GM23338 (cell line): ENCODE measurements at regions not wholly inside any gene's neighbourhood (a gene's known extent, or its start where the extent isn't known, plus 50 kb on each side); places are given as distances from the start of the nearest gene placed in this dataset.

ENCODE experiments used
- ATAC-seq: fragments of 200-7000 bp; cut with Tn5 transposase; 3 replicates; pipeline ENCODE4 v1.9.1; 2020
- DNase-seq: peaks from one replicate; pipeline ENCODE4 v3.0.0-alpha.2; 2015; ENCODE audit warnings: low spot score
- H2AFZ ChIP-seq: fragments of 200-600 bp; sonication (generic); 2 replicates; pipeline ENCODE4 v1.8.0; 2016; ENCODE audit warnings: antibody characterized with exemption, mild to moderate bottlenecking, moderate library complexity
- H3F3A ChIP-seq: fragments of 200-600 bp; sonication (generic); replicated peaks from 2 replicates; pipeline ENCODE4 v1.8.0; 2017; ENCODE audit warnings: antibody characterized with exemption, mixed run types, low read depth
- H3K27ac ChIP-seq: fragments of 200-600 bp; sonication (generic); 2 replicates; pipeline ENCODE4 v1.6.1; 2016; ENCODE audit warnings: low read depth
- H3K27me3 ChIP-seq: fragments of 200-600 bp; sonication (generic); 2 replicates; pipeline ENCODE4 v1.8.0; 2016; ENCODE audit warnings: mild to moderate bottlenecking, mixed run types, moderate library complexity; ENCODE audit not compliant: insufficient read depth
- H3K36me3 ChIP-seq: fragments of 200-600 bp; sonication (generic); 2 replicates; pipeline ENCODE4 v1.8.0; 2016; ENCODE audit warnings: mild to moderate bottlenecking; ENCODE audit not compliant: insufficient read depth
- H3K4me1 ChIP-seq: fragments of 200-600 bp; sonication (generic); 2 replicates; pipeline ENCODE4 v1.8.0; 2016; ENCODE audit warnings: mild to moderate bottlenecking, moderate library complexity; ENCODE audit not compliant: insufficient read depth
- H3K4me2 ChIP-seq: fragments of 200-600 bp; sonication (generic); 2 replicates; pipeline ENCODE4 v1.7.1; 2017; ENCODE audit warnings: mixed run types
- H3K4me3 ChIP-seq: fragments of 200-600 bp; sonication (generic); 2 replicates; pipeline ENCODE4 v1.6.1; 2016; ENCODE audit warnings: mixed run types
- H3K79me2 ChIP-seq: fragments of 200-600 bp; sonication (generic); replicated peaks from 2 replicates; pipeline ENCODE4 v1.8.0; 2017; ENCODE audit warnings: mild to moderate bottlenecking; ENCODE audit not compliant: insufficient read depth
- H3K9me2 ChIP-seq: fragments of 200-600 bp; sonication (generic); 2 replicates; pipeline ENCODE4 v1.8.0; 2017; ENCODE audit not compliant: insufficient read depth
- H4K20me1 ChIP-seq: fragments of 200-600 bp; sonication (generic); replicated peaks from 2 replicates; pipeline ENCODE4 v1.8.0; 2017; ENCODE audit warnings: mild to moderate bottlenecking; ENCODE audit not compliant: insufficient read depth
- H3K27ac Mint-ChIP-seq: 2 replicates; pipeline ENCODE4 v1.8.0; 2020; ENCODE audit warnings: inconsistent platforms, mild to moderate bottlenecking, moderate library complexity, mixed read lengths
- H3K27me3 Mint-ChIP-seq: 3 replicates; pipeline ENCODE4 v1.8.0; 2022; ENCODE audit warnings: low read depth, mild to moderate bottlenecking, moderate library complexity, mixed read lengths, inconsistent platforms; ENCODE audit not compliant: insufficient read depth, poor library complexity
- H3K36me3 Mint-ChIP-seq: 3 replicates; pipeline ENCODE4 v1.8.0; 2021; ENCODE audit warnings: low read depth, mild to moderate bottlenecking, inconsistent platforms, moderate library complexity, mixed read lengths
- H3K4me1 Mint-ChIP-seq: 3 replicates; pipeline ENCODE4 v1.8.0; 2020; ENCODE audit warnings: mild to moderate bottlenecking, inconsistent platforms, mixed read lengths
- H3K4me3 Mint-ChIP-seq: 3 replicates; pipeline ENCODE4 v1.8.0; 2021; ENCODE audit warnings: moderate library complexity, mild to moderate bottlenecking, inconsistent platforms, mixed read lengths
- H3K9me3 Mint-ChIP-seq: 3 replicates; pipeline ENCODE4 v1.8.0; 2020; ENCODE audit warnings: moderate library complexity, mild to moderate bottlenecking, inconsistent platforms, mixed read lengths
- CREB1 ChIP-seq: fragments of 250-450 bp; sonication (Bioruptor Pico); IDR thresholded peaks from 2 replicates; pipeline ENCODE4 v1.5.0; 2020; ENCODE audit warnings: low read depth, mild to moderate bottlenecking, moderate library complexity
- NANOG ChIP-seq: IDR thresholded peaks from 2 replicates; pipeline ENCODE4 v1.6.1; 2016; ENCODE audit warnings: antibody characterized with exemption, borderline replicate concordance
- POLR2AphosphoS5 ChIP-seq: IDR thresholded peaks from 2 replicates; pipeline ENCODE4 v1.6.1; 2016; ENCODE audit warnings: antibody characterized with exemption, low read depth
- TF ChIP-seq, protein P1 (sequence below): fragments of 250-450 bp; sonication (Bioruptor Pico); IDR thresholded peaks from 2 replicates; pipeline ENCODE4 v1.5.0; 2020; ENCODE audit warnings: mild to moderate bottlenecking, moderate library complexity
- TF ChIP-seq, protein P2 (sequence below), 2 experiments: fragments of 200-600 bp in 1 of 2; sonication (generic) in 1 of 2; conservative IDR thresholded peaks; 2 replicates each; pipeline versions ENCODE4 v1.5.1 to v1.6.1; 2016 to 2017; ENCODE audit warnings: antibody characterized with exemption in 2 of 2, low read depth in 2 of 2, mild to moderate bottlenecking in 2 of 2, moderate library complexity in 1 of 2
- TF ChIP-seq, protein P3 (sequence below): IDR thresholded peaks from one replicate; pipeline ENCODE4 v1.6.1; 2018; ENCODE audit warnings: antibody characterized with exemption; ENCODE audit not compliant: unreplicated experiment

DNA sequence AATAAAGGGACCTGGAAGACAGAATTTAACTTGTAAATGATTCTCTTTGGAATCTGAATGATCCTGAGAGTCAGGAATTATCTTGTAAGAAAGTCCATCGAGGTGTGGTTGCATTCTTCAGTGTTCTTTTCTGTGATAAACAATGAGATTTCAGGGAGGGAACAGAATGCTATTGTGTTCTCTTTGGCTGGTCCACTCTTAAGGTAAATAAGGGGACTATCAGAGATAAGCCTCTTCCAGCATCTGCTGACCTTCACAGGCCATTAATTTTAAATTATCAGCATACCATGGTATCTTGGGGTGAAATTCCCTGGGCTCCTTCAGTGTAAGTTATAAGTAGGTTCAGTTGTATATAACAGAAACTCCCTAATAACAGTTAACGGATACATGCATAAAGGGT lies 107.1 kb upstream of the ARHGAP24 start:
- Histone ChIP-seq H3K79me2 (no peaks in the 10 kb centered on the region), H3K36me3 (no peaks in the 10 kb centered on the region), H3K4me3 (no peak overlapping the region), H3K4me2 (peak overlapping the region; percentile 65), H4K20me1 (no peaks in the 10 kb centered on the region), H3K27ac (peak overlapping the region; percentile 78), H3K27me3 (no peaks in the 10 kb centered on the region), H3K9me2 (no peaks in the 10 kb centered on the region; the same call in 1 of the 2 replicates), H3F3A (peaks cover 4% of the 10 kb centered on the region; the same call in 1 of the 2 replicates), H3K4me1 (peaks cover 44% of the 10 kb centered on the region), H2AFZ (peak overlapping the region; percentile 6; the same call in 1 of the 2 replicates)
- TF ChIP-seq, protein P1, sequence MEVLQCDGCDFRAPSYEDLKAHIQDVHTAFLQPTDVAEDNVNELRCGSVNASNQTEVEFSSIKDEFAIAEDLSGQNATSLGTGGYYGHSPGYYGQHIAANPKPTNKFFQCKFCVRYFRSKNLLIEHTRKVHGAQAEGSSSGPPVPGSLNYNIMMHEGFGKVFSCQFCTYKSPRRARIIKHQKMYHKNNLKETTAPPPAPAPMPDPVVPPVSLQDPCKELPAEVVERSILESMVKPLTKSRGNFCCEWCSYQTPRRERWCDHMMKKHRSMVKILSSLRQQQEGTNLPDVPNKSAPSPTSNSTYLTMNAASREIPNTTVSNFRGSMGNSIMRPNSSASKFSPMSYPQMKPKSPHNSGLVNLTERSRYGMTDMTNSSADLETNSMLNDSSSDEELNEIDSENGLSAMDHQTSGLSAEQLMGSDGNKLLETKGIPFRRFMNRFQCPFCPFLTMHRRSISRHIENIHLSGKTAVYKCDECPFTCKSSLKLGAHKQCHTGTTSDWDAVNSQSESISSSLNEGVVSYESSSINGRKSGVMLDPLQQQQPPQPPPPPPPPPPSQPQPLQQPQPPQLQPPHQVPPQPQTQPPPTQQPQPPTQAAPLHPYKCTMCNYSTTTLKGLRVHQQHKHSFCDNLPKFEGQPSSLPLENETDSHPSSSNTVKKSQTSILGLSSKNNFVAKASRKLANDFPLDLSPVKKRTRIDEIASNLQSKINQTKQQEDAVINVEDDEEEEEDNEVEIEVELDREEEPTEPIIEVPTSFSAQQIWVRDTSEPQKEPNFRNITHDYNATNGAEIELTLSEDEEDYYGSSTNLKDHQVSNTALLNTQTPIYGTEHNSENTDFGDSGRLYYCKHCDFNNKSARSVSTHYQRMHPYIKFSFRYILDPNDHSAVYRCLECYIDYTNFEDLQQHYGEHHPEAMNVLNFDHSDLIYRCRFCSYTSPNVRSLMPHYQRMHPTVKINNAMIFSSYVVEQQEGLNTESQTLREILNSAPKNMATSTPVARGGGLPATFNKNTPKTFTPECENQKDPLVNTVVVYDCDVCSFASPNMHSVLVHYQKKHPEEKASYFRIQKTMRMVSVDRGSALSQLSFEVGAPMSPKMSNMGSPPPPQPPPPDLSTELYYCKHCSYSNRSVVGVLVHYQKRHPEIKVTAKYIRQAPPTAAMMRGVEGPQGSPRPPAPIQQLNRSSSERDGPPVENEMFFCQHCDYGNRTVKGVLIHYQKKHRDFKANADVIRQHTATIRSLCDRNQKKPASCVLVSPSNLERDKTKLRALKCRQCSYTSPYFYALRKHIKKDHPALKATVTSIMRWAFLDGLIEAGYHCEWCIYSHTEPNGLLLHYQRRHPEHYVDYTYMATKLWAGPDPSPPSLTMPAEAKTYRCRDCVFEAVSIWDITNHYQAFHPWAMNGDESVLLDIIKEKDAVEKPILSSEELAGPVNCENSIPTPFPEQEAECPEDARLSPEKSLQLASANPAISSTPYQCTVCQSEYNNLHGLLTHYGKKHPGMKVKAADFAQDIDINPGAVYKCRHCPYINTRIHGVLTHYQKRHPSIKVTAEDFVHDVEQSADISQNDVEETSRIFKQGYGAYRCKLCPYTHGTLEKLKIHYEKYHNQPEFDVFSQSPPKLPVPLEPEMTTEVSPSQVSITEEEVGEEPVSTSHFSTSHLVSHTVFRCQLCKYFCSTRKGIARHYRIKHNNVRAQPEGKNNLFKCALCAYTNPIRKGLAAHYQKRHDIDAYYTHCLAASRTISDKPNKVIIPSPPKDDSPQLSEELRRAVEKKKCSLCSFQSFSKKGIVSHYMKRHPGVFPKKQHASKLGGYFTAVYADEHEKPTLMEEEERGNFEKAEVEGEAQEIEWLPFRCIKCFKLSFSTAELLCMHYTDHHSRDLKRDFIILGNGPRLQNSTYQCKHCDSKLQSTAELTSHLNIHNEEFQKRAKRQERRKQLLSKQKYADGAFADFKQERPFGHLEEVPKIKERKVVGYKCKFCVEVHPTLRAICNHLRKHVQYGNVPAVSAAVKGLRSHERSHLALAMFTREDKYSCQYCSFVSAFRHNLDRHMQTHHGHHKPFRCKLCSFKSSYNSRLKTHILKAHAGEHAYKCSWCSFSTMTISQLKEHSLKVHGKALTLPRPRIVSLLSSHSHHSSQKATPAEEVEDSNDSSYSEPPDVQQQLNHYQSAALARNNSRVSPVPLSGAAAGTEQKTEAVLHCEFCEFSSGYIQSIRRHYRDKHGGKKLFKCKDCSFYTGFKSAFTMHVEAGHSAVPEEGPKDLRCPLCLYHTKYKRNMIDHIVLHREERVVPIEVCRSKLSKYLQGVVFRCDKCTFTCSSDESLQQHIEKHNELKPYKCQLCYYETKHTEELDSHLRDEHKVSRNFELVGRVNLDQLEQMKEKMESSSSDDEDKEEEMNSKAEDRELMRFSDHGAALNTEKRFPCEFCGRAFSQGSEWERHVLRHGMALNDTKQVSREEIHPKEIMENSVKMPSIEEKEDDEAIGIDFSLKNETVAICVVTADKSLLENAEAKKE (CRISPR knock-in tag), result peak; percentile 76
- TF ChIP-seq CREB1 (CRISPR knock-in tag), result no peak
- H3K27me3 Mint-ChIP-seq, result no peaks in the 10 kb centered on the region
- no peak overlapping the region for H3K27ac Mint-ChIP-seq
- no peaks in the 10 kb centered on the region for H3K9me3 Mint-ChIP-seq
- H3K4me3 Mint-ChIP-seq, result no peak overlapping the region
- ATAC-seq, result peak; percentile 68
- peaks cover 28% of the 10 kb centered on the region for H3K4me1 Mint-ChIP-seq
- DNase-seq, result peak; percentile 49
- no peaks in the 10 kb centered on the region for H3K36me3 Mint-ChIP-seq

DNA sequence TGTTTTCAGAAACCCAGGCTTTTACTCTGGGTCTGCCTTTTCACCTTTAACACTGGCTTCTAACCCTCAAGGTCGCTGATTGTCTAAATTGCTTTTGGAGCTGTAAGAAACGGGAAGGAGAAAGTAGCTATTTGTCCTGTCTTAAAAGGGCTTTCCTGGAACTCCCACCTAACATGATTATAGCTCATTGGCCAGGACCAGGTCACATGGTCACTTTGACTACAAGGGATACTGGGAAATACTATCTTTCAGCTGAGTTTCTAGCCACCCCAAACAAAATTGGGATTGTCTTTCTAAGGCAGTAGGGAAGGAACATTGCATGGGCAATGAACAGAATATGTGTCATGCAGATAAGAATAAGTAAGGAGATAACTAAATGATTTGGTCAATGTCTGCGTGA lies 106.7 kb upstream of the ARHGAP24 start:
- H3K27ac ChIP-seq, result peak overlapping the region; percentile 78
- no peaks in the 10 kb centered on the region; the same call in 1 of the 2 replicates for H3K9me2 ChIP-seq
- H3K4me1 ChIP-seq, result peaks cover 44% of the 10 kb centered on the region
- Mint-ChIP-seq H3K27ac (no peak overlapping the region), H3K9me3 (no peaks in the 10 kb centered on the region), H3K27me3 (no peaks in the 10 kb centered on the region), H3K36me3 (no peaks in the 10 kb centered on the region), H3K4me1 (peaks cover 28% of the 10 kb centered on the region), H3K4me3 (no peak overlapping the region)
- DNase-seq, result peak; percentile 29
- H3K36me3 ChIP-seq, result no peaks in the 10 kb centered on the region
- H3K79me2 ChIP-seq, result no peaks in the 10 kb centered on the region
- peak; percentile 36 for ATAC-seq
- H3K4me2 ChIP-seq, result peak overlapping the region; percentile 65
- H3F3A ChIP-seq, result peaks cover 4% of the 10 kb centered on the region; the same call in 1 of the 2 replicates
- no peaks in the 10 kb centered on the region for H3K27me3 ChIP-seq
- H4K20me1 ChIP-seq, result no peaks in the 10 kb centered on the region
- peak overlapping the region; percentile 6; the same call in 1 of the 2 replicates for H2AFZ ChIP-seq
- no peak overlapping the region for H3K4me3 ChIP-seq
- TF ChIP-seq POLR2AphosphoS5, result no peak
- TF ChIP-seq, protein P2, sequence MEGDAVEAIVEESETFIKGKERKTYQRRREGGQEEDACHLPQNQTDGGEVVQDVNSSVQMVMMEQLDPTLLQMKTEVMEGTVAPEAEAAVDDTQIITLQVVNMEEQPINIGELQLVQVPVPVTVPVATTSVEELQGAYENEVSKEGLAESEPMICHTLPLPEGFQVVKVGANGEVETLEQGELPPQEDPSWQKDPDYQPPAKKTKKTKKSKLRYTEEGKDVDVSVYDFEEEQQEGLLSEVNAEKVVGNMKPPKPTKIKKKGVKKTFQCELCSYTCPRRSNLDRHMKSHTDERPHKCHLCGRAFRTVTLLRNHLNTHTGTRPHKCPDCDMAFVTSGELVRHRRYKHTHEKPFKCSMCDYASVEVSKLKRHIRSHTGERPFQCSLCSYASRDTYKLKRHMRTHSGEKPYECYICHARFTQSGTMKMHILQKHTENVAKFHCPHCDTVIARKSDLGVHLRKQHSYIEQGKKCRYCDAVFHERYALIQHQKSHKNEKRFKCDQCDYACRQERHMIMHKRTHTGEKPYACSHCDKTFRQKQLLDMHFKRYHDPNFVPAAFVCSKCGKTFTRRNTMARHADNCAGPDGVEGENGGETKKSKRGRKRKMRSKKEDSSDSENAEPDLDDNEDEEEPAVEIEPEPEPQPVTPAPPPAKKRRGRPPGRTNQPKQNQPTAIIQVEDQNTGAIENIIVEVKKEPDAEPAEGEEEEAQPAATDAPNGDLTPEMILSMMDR (conservative IDR thresholded peaks at IDR 0.05; ENCODE audit: low read depth in 2 of 2), result no peak
- TF ChIP-seq, protein P3, sequence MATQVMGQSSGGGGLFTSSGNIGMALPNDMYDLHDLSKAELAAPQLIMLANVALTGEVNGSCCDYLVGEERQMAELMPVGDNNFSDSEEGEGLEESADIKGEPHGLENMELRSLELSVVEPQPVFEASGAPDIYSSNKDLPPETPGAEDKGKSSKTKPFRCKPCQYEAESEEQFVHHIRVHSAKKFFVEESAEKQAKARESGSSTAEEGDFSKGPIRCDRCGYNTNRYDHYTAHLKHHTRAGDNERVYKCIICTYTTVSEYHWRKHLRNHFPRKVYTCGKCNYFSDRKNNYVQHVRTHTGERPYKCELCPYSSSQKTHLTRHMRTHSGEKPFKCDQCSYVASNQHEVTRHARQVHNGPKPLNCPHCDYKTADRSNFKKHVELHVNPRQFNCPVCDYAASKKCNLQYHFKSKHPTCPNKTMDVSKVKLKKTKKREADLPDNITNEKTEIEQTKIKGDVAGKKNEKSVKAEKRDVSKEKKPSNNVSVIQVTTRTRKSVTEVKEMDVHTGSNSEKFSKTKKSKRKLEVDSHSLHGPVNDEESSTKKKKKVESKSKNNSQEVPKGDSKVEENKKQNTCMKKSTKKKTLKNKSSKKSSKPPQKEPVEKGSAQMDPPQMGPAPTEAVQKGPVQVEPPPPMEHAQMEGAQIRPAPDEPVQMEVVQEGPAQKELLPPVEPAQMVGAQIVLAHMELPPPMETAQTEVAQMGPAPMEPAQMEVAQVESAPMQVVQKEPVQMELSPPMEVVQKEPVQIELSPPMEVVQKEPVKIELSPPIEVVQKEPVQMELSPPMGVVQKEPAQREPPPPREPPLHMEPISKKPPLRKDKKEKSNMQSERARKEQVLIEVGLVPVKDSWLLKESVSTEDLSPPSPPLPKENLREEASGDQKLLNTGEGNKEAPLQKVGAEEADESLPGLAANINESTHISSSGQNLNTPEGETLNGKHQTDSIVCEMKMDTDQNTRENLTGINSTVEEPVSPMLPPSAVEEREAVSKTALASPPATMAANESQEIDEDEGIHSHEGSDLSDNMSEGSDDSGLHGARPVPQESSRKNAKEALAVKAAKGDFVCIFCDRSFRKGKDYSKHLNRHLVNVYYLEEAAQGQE, result no peak
- no peak for TF ChIP-seq NANOG
